AG04450 (cell line): ENCODE measurements at regions not wholly inside any gene's neighbourhood (a gene's known extent, or its start where the extent isn't known, plus 50 kb on each side); places are given as distances from the start of the nearest gene placed in this dataset.
"Not testable (repeated sequence)": the region's sequence is repeated elsewhere in the genome, so short reads cannot be mapped to it uniquely, and the experiment has no call there.

Source experiments
- CTCF ChIA-PET: fragments of 300-600, 350-600 bp; formaldehyde crosslinking; extraction: SDS; loops from one replicate; lab custom pipeline; 2022; ENCODE audit warnings: antibody characterized with exemption, inconsistent platforms; lab: Charles Lee
- POLR2A ChIA-PET: fragments of 350-600 bp; formaldehyde crosslinking; extraction: SDS; loops from one replicate; lab custom pipeline; 2021; ENCODE audit warnings: antibody characterized with exemption, inconsistent platforms; lab: Yijun Ruan, JAX
- DNase-seq: peaks from one replicate; pipeline ENCODE4 v3.0.0-alpha.2; 2011; ENCODE audit warnings: low read depth, low spot score
- H3K27ac ChIP-seq: one replicate; pipeline ENCODE4 v1.5.1; 2012; ENCODE audit warnings: low read depth, low read length, control low read depth
- H3K27me3 ChIP-seq: one replicate; pipeline ENCODE4 v1.6.0; 2012; ENCODE audit warnings: low read length; ENCODE audit not compliant: control insufficient read depth, insufficient read depth
- H3K4me3 ChIP-seq: 2 replicates; pipeline ENCODE4 v1.5.1; 2011; ENCODE audit warnings: mild to moderate bottlenecking, low read depth, low read length, control low read depth
- H3K9me3 ChIP-seq: 2 replicates; pipeline ENCODE4 v1.5.1; 2012; ENCODE audit warnings: low read length; ENCODE audit not compliant: control insufficient read depth, insufficient read depth
- TF ChIP-seq, protein P1 (sequence below): IDR thresholded peaks from 2 replicates; pipeline ENCODE4 v1.5.1; 2011; ENCODE audit warnings: low read depth, low read length, control low read depth, inconsistent platforms

GRCh38 chr5:21398511-21398910, 1410.5 kb upstream of the CDH18 start:
- TF ChIP-seq, protein P1, sequence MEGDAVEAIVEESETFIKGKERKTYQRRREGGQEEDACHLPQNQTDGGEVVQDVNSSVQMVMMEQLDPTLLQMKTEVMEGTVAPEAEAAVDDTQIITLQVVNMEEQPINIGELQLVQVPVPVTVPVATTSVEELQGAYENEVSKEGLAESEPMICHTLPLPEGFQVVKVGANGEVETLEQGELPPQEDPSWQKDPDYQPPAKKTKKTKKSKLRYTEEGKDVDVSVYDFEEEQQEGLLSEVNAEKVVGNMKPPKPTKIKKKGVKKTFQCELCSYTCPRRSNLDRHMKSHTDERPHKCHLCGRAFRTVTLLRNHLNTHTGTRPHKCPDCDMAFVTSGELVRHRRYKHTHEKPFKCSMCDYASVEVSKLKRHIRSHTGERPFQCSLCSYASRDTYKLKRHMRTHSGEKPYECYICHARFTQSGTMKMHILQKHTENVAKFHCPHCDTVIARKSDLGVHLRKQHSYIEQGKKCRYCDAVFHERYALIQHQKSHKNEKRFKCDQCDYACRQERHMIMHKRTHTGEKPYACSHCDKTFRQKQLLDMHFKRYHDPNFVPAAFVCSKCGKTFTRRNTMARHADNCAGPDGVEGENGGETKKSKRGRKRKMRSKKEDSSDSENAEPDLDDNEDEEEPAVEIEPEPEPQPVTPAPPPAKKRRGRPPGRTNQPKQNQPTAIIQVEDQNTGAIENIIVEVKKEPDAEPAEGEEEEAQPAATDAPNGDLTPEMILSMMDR: no peak
- H3K4me3 ChIP-seq: no peak overlapping the region
- ChIA-PET POLR2A (no interaction called here), CTCF (no interaction called here)
- DNase-seq: no peak
- H3K27me3 ChIP-seq: no peaks in the 10 kb centered on the region
- H3K27ac ChIP-seq: no peak overlapping the region
- H3K9me3 ChIP-seq: no peaks in the 10 kb centered on the region

DNA sequence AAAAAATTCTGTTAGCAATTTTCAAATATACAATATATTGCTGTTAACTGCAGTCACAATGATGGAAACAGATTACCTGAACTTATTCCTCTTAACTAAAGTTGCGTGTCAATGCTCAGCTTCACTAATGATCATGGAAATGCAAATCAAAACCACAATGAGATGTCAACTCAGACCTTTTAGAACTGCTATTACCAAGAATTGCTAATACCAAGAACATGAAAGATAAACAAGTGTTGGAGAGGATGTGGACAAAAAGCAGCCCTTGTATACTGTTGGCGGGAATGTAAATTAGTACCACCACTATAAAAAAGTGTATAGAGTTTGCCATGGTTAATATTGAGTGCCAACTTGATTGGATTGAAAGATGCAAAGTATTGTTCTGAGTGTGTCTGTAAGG, 1409.7 kb upstream of the CDH18 start:
- DNase-seq: no peak
- TF ChIP-seq, protein P1: no peak
- no peak overlapping the region for H3K27ac ChIP-seq
- H3K4me3 ChIP-seq: no peak overlapping the region
- POLR2A ChIA-PET: no interaction called here
- no peaks in the 10 kb centered on the region for H3K9me3 ChIP-seq
- CTCF ChIA-PET: no interaction called here
- H3K27me3 ChIP-seq: no peaks in the 10 kb centered on the region

DNA sequence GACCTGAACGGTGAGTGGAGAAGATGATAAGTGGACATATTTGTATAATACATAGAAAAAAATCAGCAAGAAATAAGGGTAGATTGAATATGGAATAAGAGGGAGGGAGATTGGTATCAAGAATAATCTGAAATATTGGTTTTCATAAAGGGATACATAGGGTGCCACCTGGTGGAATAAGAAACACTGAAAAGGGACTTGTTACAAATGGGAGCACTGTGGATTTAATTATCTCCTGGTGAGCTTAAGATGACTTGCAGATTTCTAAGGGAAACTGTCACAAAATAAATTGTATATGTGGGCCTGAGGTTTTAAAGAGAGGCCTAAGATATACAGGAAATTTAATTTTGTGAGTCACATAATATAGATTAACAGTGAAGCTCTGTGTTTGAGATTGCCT, 1403.5 kb upstream of the CDH18 start:
- ChIA-PET CTCF (interaction anchor here (0.6 to 1.3 kb wide), 6 partner anchors 10 to 1478 kb away, joined by 3 to 7 read pairs (median 3); no protein-coding TSS in a partner anchor), POLR2A (no interaction called here)
- Histone ChIP-seq H3K27me3 (no peaks in the 10 kb centered on the region), H3K9me3 (no peaks in the 10 kb centered on the region), H3K4me3 (no peak overlapping the region), H3K27ac (no peak overlapping the region)
- DNase-seq: no peak
- TF ChIP-seq, protein P1: peak; percentile 30; the same call in 1 of the 2 replicates

DNA sequence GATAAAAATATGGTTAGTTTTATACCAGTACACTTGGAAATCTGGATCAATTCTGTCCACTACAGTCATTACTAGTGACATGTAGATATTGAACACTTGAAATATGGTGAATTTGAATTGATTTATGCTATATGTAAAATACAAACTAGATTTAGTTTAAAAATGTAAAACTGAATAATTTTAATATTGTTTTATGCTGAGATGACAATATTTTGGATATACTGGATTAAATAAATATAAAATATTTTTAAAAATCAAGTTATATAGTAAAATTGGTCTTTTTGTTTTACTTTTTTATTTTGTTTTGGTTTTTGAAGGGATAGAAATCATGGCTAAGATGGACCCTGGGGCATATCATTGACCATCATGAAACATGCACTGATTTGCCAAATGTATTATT, 1372.8 kb upstream of the CDH18 start:
- POLR2A ChIA-PET, CTCF ChIA-PET, H3K4me3 ChIP-seq, H3K27me3 ChIP-seq, H3K9me3 ChIP-seq, H3K27ac ChIP-seq, DNase-seq: not testable (repeated sequence)

GRCh38 chr5:21341948-21342261, 1353.9 kb upstream of the CDH18 start:
- DNase-seq, H3K27me3 ChIP-seq, CTCF ChIA-PET, POLR2A ChIA-PET, H3K4me3 ChIP-seq, H3K27ac ChIP-seq, H3K9me3 ChIP-seq: not testable (repeated sequence)

DNA sequence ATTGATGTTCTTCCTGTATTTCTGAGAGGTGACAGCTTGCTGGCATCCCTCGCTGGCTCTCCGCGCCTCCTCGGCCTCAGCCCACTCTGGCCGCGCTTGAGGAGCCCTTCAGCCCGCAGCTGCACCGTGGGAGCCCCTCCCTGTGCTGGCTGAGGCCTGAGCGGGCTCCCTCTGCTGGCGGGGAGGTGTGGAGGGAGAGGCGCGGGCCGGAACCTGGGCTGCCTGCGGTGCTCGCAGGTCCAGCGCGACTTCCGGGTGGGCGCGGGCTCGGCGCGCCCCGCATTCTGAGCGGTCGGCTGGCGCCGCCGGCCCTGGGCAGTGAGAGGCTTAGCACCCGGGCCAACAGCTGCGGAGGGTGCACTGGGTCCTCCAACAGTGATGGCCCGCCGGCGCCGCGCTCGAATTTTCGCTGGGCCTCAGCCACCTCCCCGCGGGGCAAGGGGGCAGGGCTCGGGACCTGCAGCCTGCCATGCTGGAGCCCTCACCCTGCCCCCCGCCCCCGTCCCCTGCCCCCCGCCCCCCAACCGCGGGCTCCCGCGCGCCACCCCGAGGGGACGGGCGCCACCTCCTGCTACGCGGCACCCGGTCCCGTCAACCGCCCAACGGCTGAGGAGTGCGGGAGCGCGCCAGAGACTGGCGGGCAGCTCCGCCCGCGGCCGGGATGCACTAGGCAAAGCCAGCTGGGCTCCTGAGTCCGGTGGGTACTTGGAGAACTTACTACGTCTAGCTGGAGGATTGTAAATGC, 1353.4 kb upstream of the CDH18 start:
- DNase-seq, H3K27ac ChIP-seq, H3K27me3 ChIP-seq, CTCF ChIA-PET, H3K4me3 ChIP-seq, H3K9me3 ChIP-seq, POLR2A ChIA-PET: not testable (repeated sequence)

- H3K27ac ChIP-seq, H3K27me3 ChIP-seq, CTCF ChIA-PET, POLR2A ChIA-PET, DNase-seq, H3K4me3 ChIP-seq, H3K9me3 ChIP-seq: not testable (repeated sequence)
Measured at GRCh38 chr5:21340233-21340632, 1352.2 kb upstream of the CDH18 start.

DNA sequence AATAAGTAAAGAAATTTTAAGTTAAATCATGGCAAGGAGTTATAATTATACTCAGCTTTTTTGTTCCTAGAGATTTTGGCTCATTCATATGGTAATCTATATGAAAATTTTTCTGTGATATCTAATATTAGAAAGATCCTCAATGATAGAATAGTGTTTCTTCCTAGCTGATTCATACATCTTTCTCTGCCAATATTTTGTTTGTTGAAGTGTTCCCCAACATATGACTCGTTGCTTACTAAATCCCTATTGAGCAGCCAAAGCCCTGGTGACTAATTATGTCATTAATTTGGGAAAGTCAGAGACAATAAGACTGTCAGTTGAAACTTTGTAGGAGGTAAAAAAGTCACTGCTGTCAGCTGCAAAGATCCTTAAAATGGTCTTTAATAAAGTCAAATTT, 1348.5 kb upstream of the CDH18 start:
- POLR2A ChIA-PET, H3K27me3 ChIP-seq, CTCF ChIA-PET, H3K27ac ChIP-seq, DNase-seq, H3K4me3 ChIP-seq, H3K9me3 ChIP-seq: not testable (repeated sequence)

DNA sequence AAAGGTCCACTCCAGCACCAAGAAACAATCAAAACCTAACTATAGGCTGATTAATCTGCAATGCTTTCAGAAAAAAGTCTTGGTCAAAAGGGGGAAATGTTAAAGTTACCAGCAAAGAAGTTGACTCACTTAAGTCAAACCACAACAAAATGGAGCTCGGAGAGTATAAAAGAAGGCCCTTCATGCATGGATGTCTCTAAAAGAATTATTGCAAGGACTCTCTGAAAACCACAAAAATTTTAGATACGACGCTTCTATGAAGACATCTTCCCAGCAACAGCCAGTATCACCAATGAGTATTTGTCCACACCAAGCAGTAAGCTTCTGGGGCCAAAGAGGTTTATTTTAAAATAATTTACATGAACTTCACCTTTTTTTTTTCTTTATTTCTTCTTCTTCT, 1327.4 kb upstream of the CDH18 start:
- POLR2A ChIA-PET, CTCF ChIA-PET: not testable (repeated sequence)

GRCh38 chr5:21301205-21301604, 1313.2 kb upstream of the CDH18 start:
- H3K4me3 ChIP-seq, H3K9me3 ChIP-seq, DNase-seq, POLR2A ChIA-PET, H3K27ac ChIP-seq, H3K27me3 ChIP-seq, CTCF ChIA-PET: not testable (repeated sequence)

More for the DNA sequence above, 1327.4 kb upstream of the CDH18 start:
- H3K9me3 ChIP-seq, H3K4me3 ChIP-seq, DNase-seq, H3K27me3 ChIP-seq, H3K27ac ChIP-seq: not testable (repeated sequence)
